Esophagus muscularis mucosa (tissue), 4 donors: ENCODE measurements at regions not wholly inside any gene's neighbourhood (a gene's known extent, or its start where the extent isn't known, plus 50 kb on each side); places are given as distances from the start of the nearest gene placed in this dataset.

Source experiments
- DNase-seq: peaks from one replicate; pipeline ENCODE4 v3.0.0-alpha.2; 2017; ENCODE audit errors: extremely low spot score
- H3K27ac ChIP-seq, 4 donors: fragments of 200-600 bp; sonication (generic); replicated peaks in 1 of 4; 1 replicate in 3 of 4; 2 replicates in 1 of 4; pipeline ENCODE4 v1.5.1; 2016 to 2019; ENCODE audit warnings: mild to moderate bottlenecking in 1 of 4
- H3K27me3 ChIP-seq, 4 donors: fragments of 200-600 bp; sonication (generic); one replicate each; pipeline versions ENCODE4 v1.5.1 to v1.6.0; 2016 to 2019
- H3K36me3 ChIP-seq, 4 donors: fragments of 200-600 bp; sonication (generic); one replicate each; pipeline ENCODE4 v1.5.1; 2016 to 2019
- H3K4me1 ChIP-seq, 4 donors: fragments of 200-600 bp; sonication (generic); one replicate each; pipeline ENCODE4 v1.5.1; 2016 to 2019
- H3K4me3 ChIP-seq, 4 donors: fragments of 200-600 bp; sonication (generic); 1 replicate in 2 of 4; 2 replicates in 2 of 4; pipeline ENCODE4 v1.5.1; 2016 to 2019; ENCODE audit warnings: mild to moderate bottlenecking in 4 of 4, moderate library complexity in 1 of 4
- H3K9me3 ChIP-seq, 4 donors: fragments of 200-600 bp; sonication (generic); 1 replicate in 3 of 4; 2 replicates in 1 of 4; pipeline ENCODE4 v1.5.1; 2016 to 2019
- EP300 ChIP-seq: sonication (generic); formaldehyde crosslinking; IDR thresholded peaks from one replicate; pipeline ENCODE4 v1.6.1; 2017; ENCODE audit warnings: antibody characterized with exemption
- POLR2A ChIP-seq: fragments of 450-650 bp; IDR thresholded peaks from one replicate; pipeline ENCODE4 v1.6.1; 2017; ENCODE audit warnings: antibody characterized with exemption, moderate library complexity, mild to moderate bottlenecking, low read depth
- POLR2AphosphoS5 ChIP-seq, 2 donors: sonication (generic); formaldehyde crosslinking; IDR thresholded peaks; one replicate each; pipeline ENCODE4 v1.6.1; 2017; ENCODE audit warnings: antibody characterized with exemption in 2 of 2
- WGBS: methylation state at CpG from one replicate; pipeline ENCODE4 v1.1.5; 2018; 5-methylcytosine and 5-hydroxymethylcytosine counted together
- intact Hi-C: fragments of 100-400 bp; cut with DNase I; formaldehyde crosslinking; loops from one replicate; pipeline ENCODE4 v1.15.1; 2023
- TF ChIP-seq, protein P1 (sequence below), 3 experiments: fragments of 200-600 bp in 2 of 3; fragments of 450-650 bp in 1 of 3; sonication (generic) in 2 of 3; IDR thresholded peaks; one replicate each; pipeline ENCODE4 v1.5.1; 2017 to 2019; ENCODE audit warnings: antibody characterized with exemption in 3 of 3, mild to moderate bottlenecking in 2 of 3, moderate library complexity in 1 of 3

DNA sequence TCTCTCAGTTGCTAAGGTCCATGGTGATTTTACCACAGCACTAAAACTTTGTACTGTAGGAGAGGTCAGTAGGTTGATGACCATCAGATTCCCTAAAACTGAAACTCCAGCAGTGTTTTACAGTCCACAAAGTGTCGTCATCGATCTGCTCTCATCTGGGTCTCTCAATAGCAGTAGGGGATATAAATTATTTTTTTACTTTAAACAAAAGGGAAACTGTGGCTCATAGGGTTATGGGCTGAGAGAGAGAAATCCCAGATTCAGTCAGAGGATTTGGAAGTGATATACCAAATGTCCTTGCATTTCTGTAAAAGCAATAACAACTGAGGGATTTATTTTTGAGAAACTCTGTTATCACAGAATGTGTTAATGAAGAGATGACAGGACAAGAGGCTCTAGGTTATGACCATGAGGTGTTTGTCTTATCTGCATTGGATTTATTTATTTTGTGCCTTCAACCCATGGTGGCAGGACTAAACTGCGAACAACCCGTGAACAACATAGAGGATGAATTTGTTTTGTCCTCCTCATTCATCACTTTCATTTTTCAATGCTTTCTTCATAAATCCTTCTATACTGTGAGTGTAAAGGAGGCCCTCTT, 869.7 kb downstream of the OTOL1 start:
- intact Hi-C loops: no loop called here
- no peak for DNase-seq
- H3K4me3 ChIP-seq: no peak overlapping the region
- no peaks in the 10 kb centered on the region for H3K27me3 ChIP-seq
- TF ChIP-seq POLR2A (no peak), POLR2AphosphoS5 (IDR thresholded peaks at IDR 0.05) (no peak), EP300 (no peak)
- TF ChIP-seq, protein P1, sequence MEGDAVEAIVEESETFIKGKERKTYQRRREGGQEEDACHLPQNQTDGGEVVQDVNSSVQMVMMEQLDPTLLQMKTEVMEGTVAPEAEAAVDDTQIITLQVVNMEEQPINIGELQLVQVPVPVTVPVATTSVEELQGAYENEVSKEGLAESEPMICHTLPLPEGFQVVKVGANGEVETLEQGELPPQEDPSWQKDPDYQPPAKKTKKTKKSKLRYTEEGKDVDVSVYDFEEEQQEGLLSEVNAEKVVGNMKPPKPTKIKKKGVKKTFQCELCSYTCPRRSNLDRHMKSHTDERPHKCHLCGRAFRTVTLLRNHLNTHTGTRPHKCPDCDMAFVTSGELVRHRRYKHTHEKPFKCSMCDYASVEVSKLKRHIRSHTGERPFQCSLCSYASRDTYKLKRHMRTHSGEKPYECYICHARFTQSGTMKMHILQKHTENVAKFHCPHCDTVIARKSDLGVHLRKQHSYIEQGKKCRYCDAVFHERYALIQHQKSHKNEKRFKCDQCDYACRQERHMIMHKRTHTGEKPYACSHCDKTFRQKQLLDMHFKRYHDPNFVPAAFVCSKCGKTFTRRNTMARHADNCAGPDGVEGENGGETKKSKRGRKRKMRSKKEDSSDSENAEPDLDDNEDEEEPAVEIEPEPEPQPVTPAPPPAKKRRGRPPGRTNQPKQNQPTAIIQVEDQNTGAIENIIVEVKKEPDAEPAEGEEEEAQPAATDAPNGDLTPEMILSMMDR (IDR thresholded peaks at IDR 0.05): no peak
- H3K4me1 ChIP-seq: peaks cover 0 to 41% (median 36%) of the 10 kb centered on the region in 4 donors
- no peaks in the 10 kb centered on the region for H3K9me3 ChIP-seq
- peak overlapping the region in 1 of 4 donors; percentile 13 for H3K27ac ChIP-seq
- H3K36me3 ChIP-seq: no peaks in the 10 kb centered on the region
- 55% methylated on average over 4 of the region's 4 CpGs for WGBS

DNA sequence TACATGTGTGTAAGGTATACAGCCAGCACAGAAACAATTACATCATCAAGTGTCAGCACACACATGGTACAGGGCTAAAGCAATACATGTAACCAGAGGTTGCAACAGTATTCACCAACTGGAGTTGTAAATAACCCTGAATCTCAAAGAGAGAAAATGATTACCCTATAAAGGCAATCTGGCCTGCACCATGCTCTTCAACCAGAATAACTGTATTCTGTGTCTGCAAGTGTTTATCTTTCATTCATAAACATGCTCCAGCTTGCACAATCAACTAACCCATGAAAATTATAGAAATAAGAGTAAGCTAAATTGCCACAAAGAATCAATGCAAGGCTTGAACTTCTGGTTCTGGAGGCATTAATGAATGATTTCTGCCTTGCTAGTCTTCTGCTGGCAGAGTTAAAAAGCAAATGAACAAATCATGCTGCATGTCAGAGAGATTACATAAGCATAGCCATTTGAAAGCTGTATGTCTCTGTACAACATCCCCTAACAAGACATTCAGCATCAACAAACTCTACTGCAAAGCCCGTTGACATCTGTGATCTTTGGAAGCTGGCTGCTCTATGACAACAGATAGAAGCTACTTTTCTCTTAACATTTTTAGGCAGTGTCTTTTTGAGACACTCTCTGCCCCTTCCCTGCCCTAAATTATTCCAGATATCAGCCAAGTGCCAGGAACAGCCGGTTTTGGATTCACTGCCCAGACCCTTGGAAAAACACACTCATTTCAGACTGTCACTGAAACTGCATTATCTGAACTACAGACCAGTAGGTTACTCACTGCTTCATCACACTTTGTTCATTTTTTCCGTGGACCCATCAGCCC, 871.0 kb downstream of the OTOL1 start:
- Histone ChIP-seq H3K27ac (peak overlapping the region in 3 of 4 donors; percentile 4 to 29 (median 28)), H3K4me1 (peaks cover 0 to 41% (median 36%) of the 10 kb centered on the region in 4 donors), H3K9me3 (no peaks in the 10 kb centered on the region), H3K36me3 (no peaks in the 10 kb centered on the region), H3K27me3 (no peaks in the 10 kb centered on the region), H3K4me3 (peak overlapping the region in 1 of 4 donors; percentile 6)
- no peak for DNase-seq
- TF ChIP-seq POLR2A (no peak), POLR2AphosphoS5 (IDR thresholded peaks at IDR 0.05) (no peak)
- intact Hi-C loops: no loop called here
- WGBS: 23% methylated on average over 3 of the region's 3 CpGs

DNA sequence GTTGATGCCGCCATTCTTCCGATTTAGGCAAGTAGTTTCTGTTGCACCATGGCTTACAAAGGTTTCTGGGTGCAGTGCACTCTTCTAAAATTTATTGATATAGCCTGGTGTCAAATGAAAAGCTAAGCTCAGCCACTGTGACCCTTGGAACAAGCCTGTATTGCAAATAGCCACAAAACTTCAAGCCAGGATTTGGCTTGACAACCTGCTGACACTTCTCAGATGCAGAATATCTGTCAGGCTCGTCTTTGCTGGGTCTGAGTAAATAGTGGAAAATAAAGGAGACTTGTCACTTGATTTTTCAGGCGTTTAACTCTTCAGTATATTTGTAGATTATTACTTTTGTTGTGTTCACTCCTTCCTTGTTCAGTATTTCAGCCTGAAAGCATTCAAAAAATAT, 871.8 kb downstream of the OTOL1 start:
- no peak for DNase-seq

GRCh38 chr3:162369306-162369705, 872.7 kb downstream of the OTOL1 start:
- Histone ChIP-seq H3K4me3 (no peak overlapping the region), H3K9me3 (peaks cover 0 to 6% (median 0%) of the 10 kb centered on the region in 4 donors), H3K4me1 (peaks cover 0 to 41% (median 33%) of the 10 kb centered on the region in 4 donors), H3K36me3 (no peaks in the 10 kb centered on the region), H3K27me3 (no peaks in the 10 kb centered on the region), H3K27ac (no peak overlapping the region)
- TF ChIP-seq POLR2A (no peak), POLR2AphosphoS5 (IDR thresholded peaks at IDR 0.05) (no peak), EP300 (no peak)
- TF ChIP-seq, protein P1 (IDR thresholded peaks at IDR 0.05): no peak
- 28% methylated on average over 1 of the region's 1 CpG for WGBS
- no peak for DNase-seq
- intact Hi-C loops: no loop called here

More for the DNA sequence above, 871.8 kb downstream of the OTOL1 start:
- Histone ChIP-seq H3K4me1 (peaks cover 0 to 41% (median 33%) of the 10 kb centered on the region in 4 donors), H3K27me3 (no peaks in the 10 kb centered on the region), H3K4me3 (peak overlapping the region in 1 of 4 donors; percentile 6), H3K9me3 (peaks cover 0 to 6% (median 0%) of the 10 kb centered on the region in 4 donors), H3K27ac (peak overlapping the region in 2 of 4 donors; percentile 4 to 29), H3K36me3 (no peaks in the 10 kb centered on the region)
- no peak for TF ChIP-seq EP300
- TF ChIP-seq POLR2AphosphoS5 (IDR thresholded peaks at IDR 0.05): no peak
- TF ChIP-seq POLR2A: no peak
- TF ChIP-seq, protein P1 (IDR thresholded peaks at IDR 0.05): no peak
- WGBS: 31% methylated on average over 4 of the region's 4 CpGs
- intact Hi-C loops: no loop called here

DNA sequence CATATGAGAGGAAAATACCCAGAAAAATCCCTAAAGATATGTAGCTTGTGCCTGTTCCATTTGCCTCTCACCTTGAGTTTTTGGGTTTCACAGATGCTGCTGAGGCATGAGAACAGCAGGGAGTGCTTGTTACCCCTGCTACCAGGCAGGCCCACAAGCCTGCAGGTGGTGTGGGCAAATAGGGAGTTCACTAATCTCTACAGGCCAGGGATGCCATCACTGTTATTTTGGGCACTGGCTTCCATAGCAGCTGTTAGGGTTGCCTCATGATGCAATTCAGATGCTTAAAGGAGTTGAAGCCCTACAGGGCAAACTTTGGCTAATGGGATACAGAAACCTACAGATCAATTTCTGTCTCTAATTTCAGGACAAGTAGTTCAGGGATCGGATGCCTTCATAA, 873.5 kb downstream of the OTOL1 start:
- WGBS: 96% methylated on average over 1 of the region's 1 CpG
- no peak overlapping the region for H3K4me3 ChIP-seq
- no peaks in the 10 kb centered on the region for H3K27me3 ChIP-seq
- H3K27ac ChIP-seq: no peak overlapping the region
- no peak for DNase-seq
- H3K4me1 ChIP-seq: peaks cover 0 to 41% (median 33%) of the 10 kb centered on the region in 4 donors
- peaks cover 0 to 6% (median 0%) of the 10 kb centered on the region in 4 donors for H3K9me3 ChIP-seq
- no peaks in the 10 kb centered on the region for H3K36me3 ChIP-seq
- no peak for TF ChIP-seq POLR2A
- TF ChIP-seq EP300: no peak
- no peak for TF ChIP-seq POLR2AphosphoS5 (IDR thresholded peaks at IDR 0.05)
- TF ChIP-seq, protein P1 (IDR thresholded peaks at IDR 0.05): no peak
- intact Hi-C loops: no loop called here
